ENCODE measurements at regions not wholly inside any gene's neighbourhood (a gene's known extent, or its start where the extent isn't known, plus 50 kb on each side); places are given as distances from the start of the nearest gene placed in this dataset.
"Not testable (repeated sequence)": the region's sequence is repeated elsewhere in the genome, so short reads cannot be mapped to it uniquely, and the experiment has no call there.

- DNase-seq (ENCODE audit: low read depth in 2 of 3, low spot score in 1 of 3), result no peak
Measured at GRCh38 chrX:124234348-124234747, 98.1 kb upstream of the TEX13D start.

- DNase-seq (ENCODE audit: low read depth in 2 of 3, low spot score in 1 of 3), result no peak
Measured at GRCh38 chrX:124238268-124238667, 94.2 kb upstream of the TEX13D start.

- DNase-seq (ENCODE audit: low read depth in 2 of 3, low spot score in 1 of 3), result no peak
Measured at GRCh38 chrX:124239324-124239723, 93.1 kb upstream of the TEX13D start.

GRCh38 chrX:124239911-124240310 lies 92.5 kb upstream of the TEX13D start:
- peak in 1 of 3 donors; percentile 52 for DNase-seq (ENCODE audit: low read depth in 2 of 3, low spot score in 1 of 3)

GRCh38 chrX:124240422-124240821 lies 92.0 kb upstream of the TEX13D start:
- no peak for DNase-seq (ENCODE audit: low read depth in 2 of 3, low spot score in 1 of 3)

GRCh38 chrX:124242131-124242530 lies 90.3 kb upstream of the TEX13D start:
- DNase-seq (ENCODE audit: low read depth in 2 of 3, low spot score in 1 of 3), result no peak

GRCh38 chrX:124249345-124249744 lies 83.1 kb upstream of the TEX13D start:
- DNase-seq (ENCODE audit: low read depth in 2 of 3, low spot score in 1 of 3), result no peak

- no peak for DNase-seq (ENCODE audit: low read depth in 2 of 3, low spot score in 1 of 3)
Measured at GRCh38 chrX:124250835-124251437, 81.5 kb upstream of the TEX13D start.

GRCh38 chrX:124254611-124255010 lies 77.8 kb upstream of the TEX13D start:
- DNase-seq (ENCODE audit: low read depth in 2 of 3, low spot score in 1 of 3), result no peak

GRCh38 chrX:124256216-124256615 lies 76.2 kb upstream of the TEX13D start:
- DNase-seq (ENCODE audit: low read depth in 2 of 3, low spot score in 1 of 3), result no peak

- no peak for DNase-seq (ENCODE audit: low read depth in 2 of 3, low spot score in 1 of 3)
Measured at GRCh38 chrX:124256629-124257380, 75.7 kb upstream of the TEX13D start.

- DNase-seq (ENCODE audit: low read depth in 2 of 3, low spot score in 1 of 3), result no peak
Measured at GRCh38 chrX:124257924-124258702, 74.3 kb upstream of the TEX13D start.

GRCh38 chrX:124260845-124261244 lies 71.6 kb upstream of the TEX13D start:
- no peak for DNase-seq (ENCODE audit: low read depth in 2 of 3, low spot score in 1 of 3)

GRCh38 chrX:124263743-124264142 lies 68.7 kb upstream of the TEX13D start:
- no peak for DNase-seq (ENCODE audit: low read depth in 2 of 3, low spot score in 1 of 3)

- DNase-seq (ENCODE audit: low read depth in 2 of 3, low spot score in 1 of 3), result no peak
Measured at GRCh38 chrX:124268099-124268498, 64.4 kb upstream of the TEX13D start.

GRCh38 chrX:124269881-124270280 lies 62.6 kb upstream of the TEX13D start:
- DNase-seq (ENCODE audit: low read depth in 2 of 3, low spot score in 1 of 3), result no peak

GRCh38 chrX:124271599-124271998 lies 60.9 kb upstream of the TEX13D start:
- not testable (repeated sequence) for DNase-seq (ENCODE audit: low read depth in 2 of 3, low spot score in 1 of 3)

- no peak for DNase-seq (ENCODE audit: low read depth in 2 of 3, low spot score in 1 of 3)
Measured at GRCh38 chrX:124272370-124272982, 60.0 kb upstream of the TEX13D start.

GRCh38 chrX:124274438-124275181 lies 57.9 kb upstream of the TEX13D start:
- no peak for DNase-seq (ENCODE audit: low read depth in 2 of 3, low spot score in 1 of 3)

- DNase-seq (ENCODE audit: low read depth in 2 of 3, low spot score in 1 of 3), result no peak
Measured at GRCh38 chrX:124275182-124275894, 57.1 kb upstream of the TEX13D start.
